SK-N-SH treated with all-trans-retinoic acid at 6 μM for 48 hours (cell line): ENCODE measurements at regions not wholly inside any gene's neighbourhood (a gene's known extent, or its start where the extent isn't known, plus 50 kb on each side); places are given as distances from the start of the nearest gene placed in this dataset.

Source experiments
- ARNTL ChIP-seq: fragments of 450-650 bp; formaldehyde crosslinking; IDR thresholded peaks from 2 replicates; pipeline ENCODE4 v1.5.0; 2020; ENCODE audit warnings: low read depth, mild to moderate bottlenecking, moderate library complexity, borderline replicate concordance
- SNAI2 ChIP-seq: fragments of 250-450 bp; sonication (Bioruptor Pico); IDR thresholded peaks from 2 replicates; pipeline ENCODE4 v1.5.0; 2020; ENCODE audit warnings: mild to moderate bottlenecking, moderate library complexity
- TOX ChIP-seq: fragments of 250-450 bp; sonication (Bioruptor Pico); IDR thresholded peaks from 2 replicates; pipeline ENCODE4 v1.8.0; 2021; ENCODE audit warnings: mild to moderate bottlenecking, moderate library complexity, borderline replicate concordance
- TF ChIP-seq, protein P1 (sequence below): fragments of 250-450 bp; sonication (Bioruptor Pico); IDR thresholded peaks from 2 replicates; pipeline ENCODE4 v1.5.1; 2020; ENCODE audit warnings: low read depth, mild to moderate bottlenecking, moderate library complexity
- TF ChIP-seq, protein P2 (sequence below): fragments of 250-450 bp; sonication (Bioruptor Pico); IDR thresholded peaks from 2 replicates; pipeline ENCODE4 v1.5.0; 2020; ENCODE audit warnings: mild to moderate bottlenecking, moderate library complexity

DNA sequence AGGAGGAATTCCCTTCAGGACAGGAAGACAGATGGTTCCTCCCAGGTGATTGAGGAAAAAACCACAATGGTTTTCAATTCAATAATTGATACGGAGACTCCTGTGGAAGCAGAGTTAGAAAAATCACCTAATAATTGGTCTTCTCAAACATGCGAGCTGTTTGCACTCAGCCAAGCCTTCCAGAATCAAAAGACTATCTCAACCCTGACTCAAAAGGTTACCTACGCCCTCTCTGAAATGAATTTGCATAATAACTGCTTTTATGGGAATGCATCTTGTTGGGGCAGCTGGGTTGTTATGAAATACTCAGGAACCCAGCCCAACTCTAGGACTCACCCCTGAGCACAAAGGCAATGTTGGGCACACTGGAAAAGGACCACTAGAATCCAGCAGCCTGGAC is 66.9 kb upstream of the ARSJ start:
- TF ChIP-seq, protein P1, sequence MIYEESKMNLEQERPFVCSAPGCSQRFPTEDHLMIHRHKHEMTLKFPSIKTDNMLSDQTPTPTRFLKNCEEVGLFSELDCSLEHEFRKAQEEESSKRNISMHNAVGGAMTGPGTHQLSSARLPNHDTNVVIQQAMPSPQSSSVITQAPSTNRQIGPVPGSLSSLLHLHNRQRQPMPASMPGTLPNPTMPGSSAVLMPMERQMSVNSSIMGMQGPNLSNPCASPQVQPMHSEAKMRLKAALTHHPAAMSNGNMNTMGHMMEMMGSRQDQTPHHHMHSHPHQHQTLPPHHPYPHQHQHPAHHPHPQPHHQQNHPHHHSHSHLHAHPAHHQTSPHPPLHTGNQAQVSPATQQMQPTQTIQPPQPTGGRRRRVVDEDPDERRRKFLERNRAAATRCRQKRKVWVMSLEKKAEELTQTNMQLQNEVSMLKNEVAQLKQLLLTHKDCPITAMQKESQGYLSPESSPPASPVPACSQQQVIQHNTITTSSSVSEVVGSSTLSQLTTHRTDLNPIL (CRISPR knock-in tag): no peak
- no peak for TF ChIP-seq ARNTL (CRISPR knock-in tag)
- TF ChIP-seq, protein P2, sequence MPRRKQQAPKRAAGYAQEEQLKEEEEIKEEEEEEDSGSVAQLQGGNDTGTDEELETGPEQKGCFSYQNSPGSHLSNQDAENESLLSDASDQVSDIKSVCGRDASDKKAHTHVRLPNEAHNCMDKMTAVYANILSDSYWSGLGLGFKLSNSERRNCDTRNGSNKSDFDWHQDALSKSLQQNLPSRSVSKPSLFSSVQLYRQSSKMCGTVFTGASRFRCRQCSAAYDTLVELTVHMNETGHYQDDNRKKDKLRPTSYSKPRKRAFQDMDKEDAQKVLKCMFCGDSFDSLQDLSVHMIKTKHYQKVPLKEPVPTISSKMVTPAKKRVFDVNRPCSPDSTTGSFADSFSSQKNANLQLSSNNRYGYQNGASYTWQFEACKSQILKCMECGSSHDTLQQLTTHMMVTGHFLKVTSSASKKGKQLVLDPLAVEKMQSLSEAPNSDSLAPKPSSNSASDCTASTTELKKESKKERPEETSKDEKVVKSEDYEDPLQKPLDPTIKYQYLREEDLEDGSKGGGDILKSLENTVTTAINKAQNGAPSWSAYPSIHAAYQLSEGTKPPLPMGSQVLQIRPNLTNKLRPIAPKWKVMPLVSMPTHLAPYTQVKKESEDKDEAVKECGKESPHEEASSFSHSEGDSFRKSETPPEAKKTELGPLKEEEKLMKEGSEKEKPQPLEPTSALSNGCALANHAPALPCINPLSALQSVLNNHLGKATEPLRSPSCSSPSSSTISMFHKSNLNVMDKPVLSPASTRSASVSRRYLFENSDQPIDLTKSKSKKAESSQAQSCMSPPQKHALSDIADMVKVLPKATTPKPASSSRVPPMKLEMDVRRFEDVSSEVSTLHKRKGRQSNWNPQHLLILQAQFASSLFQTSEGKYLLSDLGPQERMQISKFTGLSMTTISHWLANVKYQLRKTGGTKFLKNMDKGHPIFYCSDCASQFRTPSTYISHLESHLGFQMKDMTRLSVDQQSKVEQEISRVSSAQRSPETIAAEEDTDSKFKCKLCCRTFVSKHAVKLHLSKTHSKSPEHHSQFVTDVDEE (CRISPR knock-in tag): no peak
- no peak for TF ChIP-seq SNAI2 (CRISPR knock-in tag)
- no peak for TF ChIP-seq TOX (CRISPR knock-in tag)
